KMS-11 (cell line): ENCODE measurements at regions not wholly inside any gene's neighbourhood (a gene's known extent, or its start where the extent isn't known, plus 50 kb on each side); places are given as distances from the start of the nearest gene placed in this dataset.

Source experiments
- H2AFZ ChIP-seq: fragments of 200-600 bp; sonication (generic); 2 replicates; pipeline ENCODE4 v1.6.1; 2016; ENCODE audit warnings: antibody characterized with exemption, mixed run types, low read depth
- H3K27ac ChIP-seq: fragments of 200-600 bp; sonication (generic); 2 replicates; pipeline ENCODE4 v1.6.1; 2016; ENCODE audit warnings: mild to moderate bottlenecking, mixed run types
- H3K27me3 ChIP-seq: fragments of 200-600 bp; sonication (generic); 2 replicates; pipeline ENCODE4 v1.6.1; 2017; ENCODE audit warnings: mild to moderate bottlenecking, low read depth, mixed run types, moderate library complexity; ENCODE audit not compliant: insufficient read depth
- H3K36me3 ChIP-seq: fragments of 200-600 bp; sonication (generic); 2 replicates; pipeline ENCODE4 v1.6.1; 2017; ENCODE audit warnings: mild to moderate bottlenecking, mixed run types; ENCODE audit not compliant: insufficient read depth
- H3K4me1 ChIP-seq: fragments of 200-600 bp; sonication (generic); 2 replicates; pipeline ENCODE4 v1.6.1; 2016; ENCODE audit warnings: mild to moderate bottlenecking, low read depth, mixed run types; ENCODE audit not compliant: poor library complexity, severe bottlenecking
- H3K4me2 ChIP-seq: fragments of 200-600 bp; sonication (generic); 2 replicates; pipeline ENCODE4 v1.7.0; 2016; ENCODE audit warnings: mild to moderate bottlenecking, mixed run types
- H3K4me3 ChIP-seq: fragments of 200-600 bp; sonication (generic); IDR thresholded peaks from 2 replicates; pipeline ENCODE4 v1.6.1; 2017; ENCODE audit warnings: low read depth, low read length, mixed read lengths; ENCODE audit not compliant: insufficient read depth
- H3K79me2 ChIP-seq: fragments of 200-600 bp; sonication (generic); 2 replicates; pipeline ENCODE4 v1.6.1; 2016; ENCODE audit warnings: low read depth, mixed run types; ENCODE audit not compliant: insufficient read depth
- H3K9ac ChIP-seq: fragments of 200-600 bp; sonication (generic); 2 replicates; pipeline ENCODE4 v1.6.1; 2016; ENCODE audit warnings: mild to moderate bottlenecking, mixed run types
- H4K20me1 ChIP-seq: fragments of 200-600 bp; sonication (generic); 2 replicates; pipeline ENCODE4 v1.6.1; 2016; ENCODE audit warnings: mild to moderate bottlenecking, mixed run types; ENCODE audit not compliant: insufficient read depth
- CTCF ChIP-seq: fragments of 200-600 bp; sonication (generic); conservative IDR thresholded peaks from 2 replicates; pipeline ENCODE4 v1.6.1; 2017; ENCODE audit warnings: low read depth, mild to moderate bottlenecking, antibody characterized with exemption, low read length, moderate library complexity, mixed read lengths

DNA sequence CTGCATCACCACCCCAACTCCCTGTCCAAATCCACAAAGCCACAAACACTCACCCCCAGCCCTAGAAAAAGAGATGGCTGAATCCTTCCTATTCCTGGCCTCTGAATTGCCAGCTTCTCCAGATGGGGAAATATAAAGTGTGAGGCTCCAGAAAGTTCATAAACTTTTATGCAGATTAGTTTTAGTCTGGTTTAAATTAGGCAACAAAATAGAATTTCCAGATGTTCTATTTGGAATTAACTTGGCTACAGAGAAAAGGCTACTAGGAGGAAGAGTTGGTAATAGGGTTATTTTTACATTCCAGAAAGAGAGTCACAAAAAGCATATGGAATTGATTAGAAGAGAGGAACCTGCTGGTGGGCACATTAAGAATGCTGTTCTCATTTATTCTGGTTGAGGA, 56.0 kb downstream of the EN1 start:
- TF ChIP-seq CTCF, result no peak
- Histone ChIP-seq H3K36me3 (no peaks in the 10 kb centered on the region), H3K4me1 (no peaks in the 10 kb centered on the region), H3K27ac (no peak overlapping the region), H3K9ac (no peak overlapping the region), H2AFZ (no peak overlapping the region), H4K20me1 (no peaks in the 10 kb centered on the region), H3K79me2 (no peaks in the 10 kb centered on the region), H3K4me3 (no peak overlapping the region), H3K4me2 (no peak overlapping the region), H3K27me3 (no peaks in the 10 kb centered on the region)

DNA sequence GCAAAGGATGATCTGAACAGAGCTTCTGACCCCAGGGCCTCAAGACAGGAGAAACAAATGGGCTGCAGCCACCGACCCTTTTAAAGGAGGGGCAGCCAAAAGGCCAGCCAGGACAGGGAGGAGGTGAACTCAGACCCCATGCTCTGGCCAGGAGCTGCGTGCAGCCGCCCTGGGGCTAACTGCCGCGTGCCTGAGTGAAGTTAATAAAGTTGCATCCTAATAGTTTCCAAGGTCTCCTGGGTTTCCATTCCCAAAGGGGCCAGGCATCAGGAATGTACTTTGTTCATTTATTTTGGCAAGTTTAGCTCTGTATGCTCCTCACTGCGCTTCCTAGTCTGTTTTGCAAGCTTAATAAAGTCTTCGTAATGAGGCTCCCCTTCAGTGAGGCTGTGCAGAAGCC, 60.7 kb downstream of the EN1 start:
- Histone ChIP-seq H3K4me1 (no peaks in the 10 kb centered on the region), H3K27ac (no peak overlapping the region), H3K79me2 (no peaks in the 10 kb centered on the region), H3K27me3 (no peaks in the 10 kb centered on the region), H3K4me3 (no peak overlapping the region), H4K20me1 (no peaks in the 10 kb centered on the region), H3K4me2 (no peak overlapping the region), H2AFZ (no peak overlapping the region), H3K9ac (no peak overlapping the region), H3K36me3 (no peaks in the 10 kb centered on the region)
- no peak for TF ChIP-seq CTCF

- Histone ChIP-seq H3K4me1 (no peaks in the 10 kb centered on the region), H3K27me3 (no peaks in the 10 kb centered on the region), H3K4me3 (no peak overlapping the region), H3K9ac (no peak overlapping the region), H3K4me2 (no peak overlapping the region), H3K27ac (no peak overlapping the region), H3K36me3 (no peaks in the 10 kb centered on the region), H3K79me2 (no peaks in the 10 kb centered on the region), H4K20me1 (no peaks in the 10 kb centered on the region), H2AFZ (no peak overlapping the region)
- TF ChIP-seq CTCF, result no peak
These were observed 62.6 kb downstream of the EN1 start for GRCh38 chr2:118784860-118785259.

GRCh38 chr2:118779362-118779761, 68.1 kb downstream of the EN1 start:
- no peak overlapping the region for H2AFZ ChIP-seq
- no peaks in the 10 kb centered on the region for H3K27me3 ChIP-seq
- H3K79me2 ChIP-seq, result no peaks in the 10 kb centered on the region
- H4K20me1 ChIP-seq, result no peaks in the 10 kb centered on the region
- no peak overlapping the region for H3K9ac ChIP-seq
- H3K4me1 ChIP-seq, result peaks cover 3% of the 10 kb centered on the region
- H3K4me3 ChIP-seq, result no peak overlapping the region
- H3K27ac ChIP-seq, result no peak overlapping the region
- H3K36me3 ChIP-seq, result no peaks in the 10 kb centered on the region
- no peak for TF ChIP-seq CTCF
- H3K4me2 ChIP-seq, result no peak overlapping the region
